ENCODE measurements at regions not wholly inside any gene's neighbourhood (a gene's known extent, or its start where the extent isn't known, plus 50 kb on each side); places are given as distances from the start of the nearest gene placed in this dataset.

- no peak for DNase-seq
These were observed 180.5 kb upstream of the TUT7 start for GRCh38 chr9:86534572-86535258.

- no peak for DNase-seq
These were observed 177.9 kb upstream of the TUT7 start for GRCh38 chr9:86531971-86532640.

GRCh38 chr9:86531273-86531970 lies 177.2 kb upstream of the TUT7 start:
- DNase-seq, result no peak

GRCh38 chr9:86529496-86530275 lies 175.5 kb upstream of the TUT7 start:
- DNase-seq, result no peak

GRCh38 chr9:86526021-86526420 lies 171.8 kb upstream of the TUT7 start:
- no peak for DNase-seq

GRCh38 chr9:86525182-86525581 lies 171.0 kb upstream of the TUT7 start:
- DNase-seq, result no peak

GRCh38 chr9:86521977-86522376 lies 167.8 kb upstream of the TUT7 start:
- DNase-seq, result no peak

- DNase-seq, result no peak
These were observed 167.1 kb upstream of the TUT7 start for GRCh38 chr9:86521322-86521721.

GRCh38 chr9:86519066-86519615 lies 164.9 kb upstream of the TUT7 start:
- no peak for DNase-seq

GRCh38 chr9:86517475-86517874 lies 163.3 kb upstream of the TUT7 start:
- DNase-seq, result no peak

- no peak for DNase-seq
These were observed 162.4 kb upstream of the TUT7 start for GRCh38 chr9:86516564-86516963.

- no peak for DNase-seq
These were observed 161.0 kb upstream of the TUT7 start for GRCh38 chr9:86515221-86515620.

GRCh38 chr9:86513429-86513828 lies 159.2 kb upstream of the TUT7 start:
- DNase-seq, result no peak

- DNase-seq, result no peak
These were observed 158.7 kb upstream of the TUT7 start for GRCh38 chr9:86512929-86513328.

GRCh38 chr9:86511614-86512360 lies 157.6 kb upstream of the TUT7 start:
- DNase-seq, result no peak

- DNase-seq, result no peak
These were observed 154.1 kb upstream of the TUT7 start for GRCh38 chr9:86508208-86508903.

GRCh38 chr9:86507212-86507630 lies 153.0 kb upstream of the TUT7 start:
- no peak for DNase-seq

GRCh38 chr9:86503942-86504341 lies 149.7 kb upstream of the TUT7 start:
- no peak for DNase-seq

GRCh38 chr9:86503314-86503713 lies 149.1 kb upstream of the TUT7 start:
- no peak for DNase-seq
